ENCODE measurements at regions not wholly inside any gene's neighbourhood (a gene's known extent, or its start where the extent isn't known, plus 50 kb on each side); places are given as distances from the start of the nearest gene placed in this dataset.

GRCh38 chr3:66792086-66792485, 206.0 kb upstream of the KBTBD8 start:
- H3K9me1 ChIP-seq (replicated peaks; ENCODE audit: control insufficient read depth, extremely low read depth, insufficient read depth, low read length), result no peaks in the 10 kb centered on the region
- BruUV-seq (replicated peaks), result no TSS peak
- FAIRE-seq (no peak), DNase-seq (ENCODE audit: low read depth, low spot score) (no peak)
- no peak overlapping the region for H3K4me2 ChIP-seq (ENCODE audit: insufficient read depth, low read length)
- no peak for TF ChIP-seq POLR2AphosphoS5 (IDR thresholded peaks at IDR 0.05; ENCODE audit: insufficient read depth, low read depth, low read length)
- TF ChIP-seq GATA2 (IDR thresholded peaks at IDR 0.05; ENCODE audit: insufficient read depth, insufficient read length, low read depth, low read length), result no peak
- no peak for TF ChIP-seq FOS (IDR thresholded peaks at IDR 0.05; ENCODE audit: borderline replicate concordance, insufficient read depth, low read length)
- ChIA-PET POLR2A (no interaction called here), CTCF (interaction anchor here (1.1 kb wide), 2 partner anchors 8 to 30 kb away, joined by 3 read pairs; no protein-coding TSS in a partner anchor)
- no peaks in the 10 kb centered on the region for H3K9me3 ChIP-seq (replicated peaks; ENCODE audit: control insufficient read depth, insufficient read depth, low read length)
- H2AFZ ChIP-seq (ENCODE audit: low read depth, low read length), result no peak overlapping the region
- peaks cover 0 to 2% of the 10 kb centered on the region in 2 experiments for H3K27me3 ChIP-seq (ENCODE audit: control insufficient read depth in 2 of 2, insufficient read depth in 2 of 2, low read length in 2 of 2)
- dilution Hi-C loops (cut with MboI; ENCODE audit: extremely low pct_ligation_motif_present, low sequenced_read_pairs) (no loop called here), intact Hi-C loops (cut with micrococcal nuclease) (no loop called here)
- no peaks in the 10 kb centered on the region for H4K20me1 ChIP-seq (replicated peaks; ENCODE audit: control insufficient read depth, extremely low read depth, insufficient read depth, low read length)
- no peak overlapping the region for H3K27ac ChIP-seq (ENCODE audit: insufficient read depth, low read depth, low read length)
- H3K79me2 ChIP-seq (ENCODE audit: control insufficient read depth, insufficient read depth, low read length), result no peaks in the 10 kb centered on the region
- no peak overlapping the region for H3K9ac ChIP-seq (replicated peaks; ENCODE audit: extremely low read depth, insufficient read depth, low read length)
- H3K4me1 ChIP-seq (ENCODE audit: control insufficient read depth, extremely low read depth, insufficient read depth, low read length), result no peaks in the 10 kb centered on the region
- H3K4me3 ChIP-seq (replicated peaks in 1 of 3; ENCODE audit: insufficient read depth in 1 of 3, low read depth in 1 of 3, low read length in 3 of 3), result no peak overlapping the region
- no peaks in the 10 kb centered on the region for H3K36me3 ChIP-seq (ENCODE audit: control insufficient read depth in 2 of 2, extremely low read depth in 1 of 2, insufficient read depth in 2 of 2, low read length in 2 of 2)

- POLR2A ChIA-PET, result no interaction called here
- Histone ChIP-seq H3K4me3 (replicated peaks in 1 of 3; ENCODE audit: insufficient read depth in 1 of 3, low read depth in 1 of 3, low read length in 3 of 3) (no peak overlapping the region), H4K20me1 (replicated peaks; ENCODE audit: control insufficient read depth, extremely low read depth, insufficient read depth, low read length) (no peaks in the 10 kb centered on the region), H3K9me3 (replicated peaks; ENCODE audit: control insufficient read depth, insufficient read depth, low read length) (no peaks in the 10 kb centered on the region), H3K27ac (ENCODE audit: insufficient read depth, low read depth, low read length) (no peak overlapping the region), H3K4me1 (ENCODE audit: control insufficient read depth, extremely low read depth, insufficient read depth, low read length) (no peaks in the 10 kb centered on the region), H3K4me2 (ENCODE audit: insufficient read depth, low read length) (no peak overlapping the region), H3K36me3 (ENCODE audit: control insufficient read depth in 2 of 2, extremely low read depth in 1 of 2, insufficient read depth in 2 of 2, low read length in 2 of 2) (no peaks in the 10 kb centered on the region), H2AFZ (ENCODE audit: low read depth, low read length) (no peak overlapping the region), H3K9ac (replicated peaks; ENCODE audit: extremely low read depth, insufficient read depth, low read length) (no peak overlapping the region), H3K79me2 (ENCODE audit: control insufficient read depth, insufficient read depth, low read length) (no peaks in the 10 kb centered on the region), H3K9me1 (replicated peaks; ENCODE audit: control insufficient read depth, extremely low read depth, insufficient read depth, low read length) (no peaks in the 10 kb centered on the region), H3K27me3 (ENCODE audit: control insufficient read depth in 2 of 2, insufficient read depth in 2 of 2, low read length in 2 of 2) (peaks cover 2 to 6% of the 10 kb centered on the region in 2 experiments)
- dilution Hi-C loops (cut with MboI; ENCODE audit: extremely low pct_ligation_motif_present, low sequenced_read_pairs), result no loop called here
- TF ChIP-seq GATA2 (IDR thresholded peaks at IDR 0.05; ENCODE audit: insufficient read depth, insufficient read length, low read depth, low read length) (no peak), POLR2A (IDR thresholded peaks at IDR 0.05; ENCODE audit: low read depth, low read length) (no peak), JUN (IDR thresholded peaks at IDR 0.05; ENCODE audit: borderline replicate concordance, insufficient read depth, insufficient read length, low read depth) (no peak), MAX (IDR thresholded peaks at IDR 0.05; ENCODE audit: insufficient read depth, insufficient read length) (no peak), EZH2 (IDR thresholded peaks at IDR 0.05; ENCODE audit: borderline replicate concordance, low read depth, low read length, severe bottlenecking) (no peak), FOS (IDR thresholded peaks at IDR 0.05; ENCODE audit: borderline replicate concordance, insufficient read depth, low read length) (no peak), CTCF (IDR thresholded peaks at IDR 0.05; ENCODE audit: extremely low read depth in 1 of 2, insufficient read depth in 1 of 2, low read depth in 1 of 2, low read length in 2 of 2) (no peak), POLR2AphosphoS5 (IDR thresholded peaks at IDR 0.05; ENCODE audit: insufficient read depth, low read depth, low read length) (no peak), MYC (IDR thresholded peaks at IDR 0.05; ENCODE audit: low read depth, low read length) (no peak)
- CTCF ChIA-PET, result no interaction called here
- DNase-seq (ENCODE audit: low read depth, low spot score), result no peak
- FAIRE-seq, result no peak
- intact Hi-C loops (cut with micrococcal nuclease), result no loop called here
- no TSS peak for BruUV-seq (replicated peaks)
Measured at GRCh38 chr3:66795365-66795764, 202.7 kb upstream of the KBTBD8 start.

Measured in endothelial cell of umbilical vein (primary cell).